HS-5 (cell line): ENCODE measurements at regions not wholly inside any gene's neighbourhood (a gene's known extent, or its start where the extent isn't known, plus 50 kb on each side); places are given as distances from the start of the nearest gene placed in this dataset.
A peak's percentile ranks its signal among the peaks of the same experiment; 100 is the strongest.
"Not testable (repeated sequence)": the region's sequence is repeated elsewhere in the genome, so short reads cannot be mapped to it uniquely, and the experiment has no call there.

Source experiments
- DNase-seq: peaks from one replicate; pipeline ENCODE4 v3.0.0-alpha.2; 2012; ENCODE audit warnings: low read depth

GRCh38 chr4:59608466-59608865 lies 1591.7 kb upstream of the ADGRL3 start:
- no peak for DNase-seq

- peak; percentile 74 for DNase-seq
Measured at GRCh38 chr4:59612235-59612634, 1587.9 kb upstream of the ADGRL3 start.

- DNase-seq = no peak
Measured at GRCh38 chr4:59615316-59615715, 1584.8 kb upstream of the ADGRL3 start.

GRCh38 chr4:59629348-59629747 lies 1570.8 kb upstream of the ADGRL3 start:
- no peak for DNase-seq

- DNase-seq = no peak
Measured at GRCh38 chr4:59630235-59630634, 1569.9 kb upstream of the ADGRL3 start.

- no peak for DNase-seq
Measured at GRCh38 chr4:59630922-59631321, 1569.2 kb upstream of the ADGRL3 start.

- DNase-seq = no peak
Measured at GRCh38 chr4:59637596-59637995, 1562.5 kb upstream of the ADGRL3 start.

GRCh38 chr4:59643682-59644081 lies 1556.4 kb upstream of the ADGRL3 start:
- DNase-seq = no peak

GRCh38 chr4:59644765-59645164 lies 1555.4 kb upstream of the ADGRL3 start:
- no peak for DNase-seq

- DNase-seq = no peak
Measured at GRCh38 chr4:59646082-59646481, 1554.0 kb upstream of the ADGRL3 start.

- no peak for DNase-seq
Measured at GRCh38 chr4:59647011-59647410, 1553.1 kb upstream of the ADGRL3 start.

GRCh38 chr4:59647500-59647899 lies 1552.6 kb upstream of the ADGRL3 start:
- no peak for DNase-seq

- DNase-seq = no peak
Measured at GRCh38 chr4:59650861-59651260, 1549.3 kb upstream of the ADGRL3 start.

GRCh38 chr4:59655996-59656395 lies 1544.1 kb upstream of the ADGRL3 start:
- no peak for DNase-seq

- DNase-seq = no peak
Measured at GRCh38 chr4:59664771-59665170, 1535.4 kb upstream of the ADGRL3 start.

- no peak for DNase-seq
Measured at GRCh38 chr4:59666645-59667044, 1533.5 kb upstream of the ADGRL3 start.

- peak; percentile 1 for DNase-seq
Measured at GRCh38 chr4:59671037-59671436, 1529.1 kb upstream of the ADGRL3 start.

GRCh38 chr4:59676389-59676788 lies 1523.7 kb upstream of the ADGRL3 start:
- DNase-seq = no peak

GRCh38 chr4:59676992-59677391 lies 1523.1 kb upstream of the ADGRL3 start:
- not testable (repeated sequence) for DNase-seq

GRCh38 chr4:59685626-59686025 lies 1514.5 kb upstream of the ADGRL3 start:
- no peak for DNase-seq

- DNase-seq = no peak
Measured at GRCh38 chr4:59689149-59689548, 1511.0 kb upstream of the ADGRL3 start.

GRCh38 chr4:59695355-59696053 lies 1504.6 kb upstream of the ADGRL3 start:
- no peak for DNase-seq

- DNase-seq = no peak
Measured at GRCh38 chr4:59698041-59698440, 1502.1 kb upstream of the ADGRL3 start.

- no peak for DNase-seq
Measured at GRCh38 chr4:59700651-59701050, 1499.5 kb upstream of the ADGRL3 start.
